Natural killer cell (primary cell): ENCODE measurements at regions not wholly inside any gene's neighbourhood (a gene's known extent, or its start where the extent isn't known, plus 50 kb on each side); places are given as distances from the start of the nearest gene placed in this dataset.
A peak's percentile ranks its signal among the peaks of the same experiment; 100 is the strongest.
"Not testable (repeated sequence)": the region's sequence is repeated elsewhere in the genome, so short reads cannot be mapped to it uniquely, and the experiment has no call there.

Experiments used
- ATAC-seq, 3 donors: fragments of 150-1000 bp in 2 of 3; fragments of 200-7000 bp in 1 of 3; cut with Tn5 transposase; 1 replicate in 1 of 3; 2 replicates in 2 of 3; pipeline ENCODE4 v1.10.0; 2021; ENCODE audit warnings: mild to moderate bottlenecking in 2 of 3, moderate library complexity in 2 of 3
- DNase-seq, 2 donors: peaks; one replicate each; pipeline versions ENCODE4 v3.0.0 to v3.0.0-alpha.2; 2013 to 2021; ENCODE audit warnings: mixed read lengths in 1 of 2
- H3K27ac ChIP-seq: one replicate; pipeline ENCODE4 v1.5.1; 2013; ENCODE audit warnings: mild to moderate bottlenecking, low read length
- H3K27me3 ChIP-seq: one replicate; pipeline ENCODE4 v1.6.1; 2013; ENCODE audit warnings: low read length; ENCODE audit not compliant: control insufficient read depth, insufficient read depth
- H3K36me3 ChIP-seq: one replicate; pipeline ENCODE4 v1.6.1; 2013; ENCODE audit warnings: low read length; ENCODE audit not compliant: control insufficient read depth, insufficient read depth
- H3K4me1 ChIP-seq: one replicate; pipeline ENCODE4 v1.6.1; 2013; ENCODE audit warnings: low read length; ENCODE audit not compliant: control insufficient read depth, insufficient read depth
- H3K4me3 ChIP-seq: one replicate; pipeline ENCODE4 v1.5.1; 2013; ENCODE audit warnings: low read length
- H3K9me3 ChIP-seq: one replicate; pipeline ENCODE4 v1.6.1; 2013; ENCODE audit warnings: low read length; ENCODE audit not compliant: control insufficient read depth, insufficient read depth
- H3K27ac Mint-ChIP-seq, 2 donors: one replicate each; pipeline ENCODE4 v1.8.0; 2022; ENCODE audit warnings: mild to moderate bottlenecking in 2 of 2, mixed read lengths in 2 of 2, moderate library complexity in 1 of 2
- H3K27me3 Mint-ChIP-seq, 2 donors: one replicate each; pipeline ENCODE4 v1.8.0; 2022; ENCODE audit warnings: low read depth in 2 of 2, mixed read lengths in 2 of 2
- H3K36me3 Mint-ChIP-seq: one replicate; pipeline ENCODE4 v1.8.0; 2022; ENCODE audit warnings: mixed read lengths
- H3K4me1 Mint-ChIP-seq, 2 donors: one replicate each; pipeline ENCODE4 v1.8.0; 2022; ENCODE audit warnings: mixed read lengths in 2 of 2
- H3K4me3 Mint-ChIP-seq: one replicate; pipeline ENCODE4 v1.8.0; 2022; ENCODE audit warnings: mild to moderate bottlenecking, moderate library complexity, mixed read lengths
- H3K9me3 Mint-ChIP-seq, 2 donors: one replicate each; pipeline ENCODE4 v1.8.0; 2022; ENCODE audit warnings: mixed read lengths in 2 of 2
- WGBS: methylation state at CpG from one replicate; pipeline ENCODE4 v1.1.7; 2013; ENCODE audit warnings: missing lambda C conversion rate; ENCODE audit not compliant: insufficient coverage; 5-methylcytosine and 5-hydroxymethylcytosine counted together
- intact Hi-C: fragments of 100-400 bp; cut with micrococcal nuclease; formaldehyde crosslinking; loops from one replicate; pipeline ENCODE4 v1.14.2; 2022
- TF ChIP-seq, protein P1 (sequence below): fragments of 200-600 bp; IDR thresholded peaks from one replicate; pipeline ENCODE4 v1.8.0; 2022; ENCODE audit warnings: antibody characterized with exemption

DNA sequence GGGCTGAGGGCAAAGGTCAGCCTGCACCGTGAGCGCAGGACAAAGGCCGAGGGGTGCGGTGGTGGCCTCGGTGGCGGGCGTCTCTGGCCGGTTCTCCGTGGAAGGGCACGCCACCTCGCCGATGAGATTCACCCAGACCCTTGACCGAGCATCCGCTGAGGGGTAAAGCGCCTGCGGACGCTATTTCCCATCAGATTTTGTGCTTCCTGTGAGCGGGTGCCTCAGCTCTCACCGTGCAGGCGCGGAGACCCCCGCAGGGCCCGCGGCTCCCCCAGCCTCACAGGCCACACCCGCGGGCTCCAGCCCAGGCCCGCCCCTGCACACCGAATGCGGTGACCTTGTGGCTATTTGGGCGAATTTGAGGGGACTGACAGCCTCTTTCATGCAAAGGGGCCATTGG lies 348.0 kb downstream of the TEX29 start:
- DNase-seq, result no peak
- no peak overlapping the region for H3K27ac ChIP-seq
- intact Hi-C loops, result no loop called here
- ATAC-seq, result no peak
- no peak overlapping the region for H3K4me3 ChIP-seq
- no peaks in the 10 kb centered on the region for H3K9me3 ChIP-seq
- 94% methylated on average over 30 of the region's 30 CpGs for WGBS
- no peaks in the 10 kb centered on the region for H3K36me3 ChIP-seq
- no peaks in the 10 kb centered on the region for H3K9me3 Mint-ChIP-seq
- H3K4me3 Mint-ChIP-seq, result no peak overlapping the region
- H3K27me3 Mint-ChIP-seq, result no peaks in the 10 kb centered on the region
- no peaks in the 10 kb centered on the region for H3K27me3 ChIP-seq
- H3K27ac Mint-ChIP-seq, result no peak overlapping the region
- H3K36me3 Mint-ChIP-seq, result no peaks in the 10 kb centered on the region
- no peaks in the 10 kb centered on the region for H3K4me1 ChIP-seq
- TF ChIP-seq, protein P1, sequence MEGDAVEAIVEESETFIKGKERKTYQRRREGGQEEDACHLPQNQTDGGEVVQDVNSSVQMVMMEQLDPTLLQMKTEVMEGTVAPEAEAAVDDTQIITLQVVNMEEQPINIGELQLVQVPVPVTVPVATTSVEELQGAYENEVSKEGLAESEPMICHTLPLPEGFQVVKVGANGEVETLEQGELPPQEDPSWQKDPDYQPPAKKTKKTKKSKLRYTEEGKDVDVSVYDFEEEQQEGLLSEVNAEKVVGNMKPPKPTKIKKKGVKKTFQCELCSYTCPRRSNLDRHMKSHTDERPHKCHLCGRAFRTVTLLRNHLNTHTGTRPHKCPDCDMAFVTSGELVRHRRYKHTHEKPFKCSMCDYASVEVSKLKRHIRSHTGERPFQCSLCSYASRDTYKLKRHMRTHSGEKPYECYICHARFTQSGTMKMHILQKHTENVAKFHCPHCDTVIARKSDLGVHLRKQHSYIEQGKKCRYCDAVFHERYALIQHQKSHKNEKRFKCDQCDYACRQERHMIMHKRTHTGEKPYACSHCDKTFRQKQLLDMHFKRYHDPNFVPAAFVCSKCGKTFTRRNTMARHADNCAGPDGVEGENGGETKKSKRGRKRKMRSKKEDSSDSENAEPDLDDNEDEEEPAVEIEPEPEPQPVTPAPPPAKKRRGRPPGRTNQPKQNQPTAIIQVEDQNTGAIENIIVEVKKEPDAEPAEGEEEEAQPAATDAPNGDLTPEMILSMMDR, result no peak
- no peaks in the 10 kb centered on the region for H3K4me1 Mint-ChIP-seq

DNA sequence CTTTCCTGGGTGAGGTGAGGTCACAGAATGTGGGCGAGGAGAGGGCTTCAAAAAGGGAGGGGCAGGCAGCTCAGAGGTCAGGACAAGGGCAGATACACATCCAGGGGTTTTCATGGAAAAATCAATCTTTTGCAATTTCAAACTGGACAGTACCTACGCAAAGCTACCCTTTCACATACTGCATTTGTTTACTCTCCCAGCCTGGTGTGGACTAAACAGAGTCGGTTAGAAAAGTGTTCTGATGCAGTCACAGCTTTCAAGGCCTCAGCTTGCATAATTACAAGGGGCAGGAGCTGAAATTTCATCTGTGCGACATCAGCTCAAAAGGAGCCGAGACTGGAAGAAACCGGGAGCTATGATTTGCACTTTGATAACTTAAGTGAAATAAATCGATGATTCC lies 351.8 kb downstream of the TEX29 start:
- H3K27ac Mint-ChIP-seq, H3K27me3 Mint-ChIP-seq, DNase-seq, H3K9me3 ChIP-seq, H3K36me3 ChIP-seq, H3K4me3 Mint-ChIP-seq, H3K27me3 ChIP-seq, H3K4me1 Mint-ChIP-seq, intact Hi-C loops, H3K4me3 ChIP-seq, H3K27ac ChIP-seq, H3K9me3 Mint-ChIP-seq, H3K4me1 ChIP-seq, H3K36me3 Mint-ChIP-seq, ATAC-seq: not testable (repeated sequence)
- WGBS, result 100% methylated on average over 1 of the region's 7 CpGs

DNA sequence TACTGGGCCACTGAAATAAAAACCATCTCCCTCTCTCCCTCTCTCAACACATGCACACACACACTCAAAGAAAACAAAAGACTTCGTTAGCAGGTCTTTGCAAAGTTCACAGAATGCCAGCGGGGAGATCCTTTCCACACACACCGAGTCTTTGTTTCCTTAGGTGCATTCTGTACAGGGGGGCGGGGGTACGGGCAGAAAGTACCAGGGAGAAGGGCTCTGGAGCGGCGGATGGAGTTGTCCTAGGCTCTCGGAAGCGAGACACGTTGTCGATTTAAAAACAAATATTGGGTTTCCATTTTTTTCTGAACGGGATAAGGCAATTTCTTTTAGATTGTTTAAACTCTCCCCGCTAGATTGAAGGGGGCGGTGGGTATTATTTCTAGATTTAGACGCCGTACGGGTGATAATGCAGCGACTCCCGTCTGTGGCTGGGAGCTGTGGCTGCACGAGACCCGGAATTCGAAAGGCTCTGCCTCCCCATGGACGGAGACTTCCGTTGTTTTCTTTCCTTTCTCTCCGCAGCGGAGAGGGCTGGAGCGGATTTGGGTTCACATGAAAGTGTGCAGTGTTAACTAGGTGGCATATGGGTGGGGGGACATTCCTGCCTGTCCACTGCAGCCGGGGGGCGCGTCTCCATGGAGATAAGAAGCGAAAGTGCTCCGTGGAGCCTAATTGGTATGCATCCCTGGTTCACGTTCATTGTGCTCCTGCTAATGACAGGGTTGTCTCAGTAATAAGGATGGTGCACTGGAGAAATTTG lies 357.9 kb downstream of the TEX29 start:
- H3K27me3 ChIP-seq, H3K9me3 ChIP-seq, H3K9me3 Mint-ChIP-seq, H3K36me3 Mint-ChIP-seq, H3K36me3 ChIP-seq, H3K4me3 Mint-ChIP-seq, DNase-seq, H3K27me3 Mint-ChIP-seq, H3K4me1 Mint-ChIP-seq, H3K4me3 ChIP-seq, intact Hi-C loops, H3K27ac ChIP-seq, H3K4me1 ChIP-seq, H3K27ac Mint-ChIP-seq: not testable (repeated sequence)
- no CpG with 5 or more reads among the region's 33 CpGs for WGBS
- peak in 1 of 3 donors; percentile 12 for ATAC-seq

DNA sequence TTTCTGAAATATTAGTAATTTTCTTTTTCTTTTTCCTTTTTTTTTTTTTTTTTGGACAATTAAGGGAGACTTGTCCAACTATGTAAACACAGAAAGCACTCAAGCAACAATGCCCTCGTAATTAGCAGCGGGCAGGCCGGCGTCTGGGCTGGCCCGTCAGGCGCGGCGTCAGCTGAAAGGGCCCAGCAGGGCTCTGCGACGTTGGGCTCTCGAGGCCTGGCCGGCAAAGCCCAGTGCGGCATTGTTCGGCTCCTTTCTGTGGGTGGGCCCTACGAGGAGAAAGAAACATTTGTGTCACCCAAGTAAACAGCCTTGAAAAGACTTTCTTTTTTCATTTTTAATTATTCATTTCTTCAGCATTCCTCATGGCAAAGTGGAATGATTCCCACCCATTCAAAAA lies 359.2 kb downstream of the TEX29 start:
- WGBS, result no CpG with 5 or more reads among the region's 15 CpGs
- H3K9me3 Mint-ChIP-seq, DNase-seq, H3K27me3 ChIP-seq, H3K4me1 Mint-ChIP-seq, ATAC-seq, H3K4me1 ChIP-seq, H3K9me3 ChIP-seq, H3K36me3 Mint-ChIP-seq, intact Hi-C loops, H3K4me3 Mint-ChIP-seq, H3K27ac Mint-ChIP-seq, H3K4me3 ChIP-seq, H3K36me3 ChIP-seq, H3K27me3 Mint-ChIP-seq, H3K27ac ChIP-seq: not testable (repeated sequence)

DNA sequence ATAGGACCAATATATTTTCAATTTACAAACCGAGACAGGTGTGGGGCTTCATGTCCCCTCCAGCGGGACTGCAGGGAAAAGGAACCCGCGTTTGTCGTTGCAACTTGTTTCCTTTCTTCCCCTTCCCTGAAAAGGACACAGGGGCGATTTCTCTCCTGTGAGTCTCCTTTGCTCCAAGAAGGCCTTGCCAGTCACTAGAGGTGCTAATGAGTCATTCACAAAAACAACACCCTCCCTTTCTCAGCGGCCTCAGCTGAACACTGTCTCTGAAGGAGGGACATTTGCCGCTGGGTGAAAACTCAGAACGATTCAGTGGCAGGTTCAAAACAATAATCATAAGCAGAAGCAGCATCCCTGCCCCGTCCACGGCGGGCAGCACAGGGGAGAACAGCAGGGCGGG lies 359.7 kb downstream of the TEX29 start:
- H3K9me3 ChIP-seq, H3K27ac ChIP-seq, H3K27me3 ChIP-seq, H3K9me3 Mint-ChIP-seq, H3K4me1 Mint-ChIP-seq, H3K36me3 ChIP-seq, H3K36me3 Mint-ChIP-seq, DNase-seq, H3K27ac Mint-ChIP-seq, intact Hi-C loops, H3K4me3 ChIP-seq, H3K27me3 Mint-ChIP-seq, H3K4me1 ChIP-seq, H3K4me3 Mint-ChIP-seq, ATAC-seq: not testable (repeated sequence)
- no CpG with 5 or more reads among the region's 13 CpGs for WGBS

DNA sequence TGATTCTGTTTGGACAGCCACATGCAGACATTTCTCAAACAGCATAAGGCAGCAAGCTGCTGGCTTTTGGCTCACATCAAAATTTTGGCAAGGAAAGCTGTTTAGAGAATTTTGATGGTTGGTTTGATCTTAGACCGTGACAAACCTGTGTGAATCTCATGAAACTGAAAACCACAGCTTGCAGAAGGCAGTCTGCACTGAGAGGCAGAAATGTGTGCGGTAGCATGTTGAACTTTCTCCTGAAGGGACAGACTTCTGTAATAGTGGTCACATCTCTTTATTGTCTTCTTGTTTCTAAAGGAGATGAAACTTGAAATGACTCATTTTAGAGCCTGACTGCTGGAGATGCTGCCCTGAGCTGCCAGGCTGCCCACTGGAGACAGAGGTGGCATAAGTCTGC lies 371.6 kb downstream of the TEX29 start:
- not testable (repeated sequence) for H3K27me3 Mint-ChIP-seq

DNA sequence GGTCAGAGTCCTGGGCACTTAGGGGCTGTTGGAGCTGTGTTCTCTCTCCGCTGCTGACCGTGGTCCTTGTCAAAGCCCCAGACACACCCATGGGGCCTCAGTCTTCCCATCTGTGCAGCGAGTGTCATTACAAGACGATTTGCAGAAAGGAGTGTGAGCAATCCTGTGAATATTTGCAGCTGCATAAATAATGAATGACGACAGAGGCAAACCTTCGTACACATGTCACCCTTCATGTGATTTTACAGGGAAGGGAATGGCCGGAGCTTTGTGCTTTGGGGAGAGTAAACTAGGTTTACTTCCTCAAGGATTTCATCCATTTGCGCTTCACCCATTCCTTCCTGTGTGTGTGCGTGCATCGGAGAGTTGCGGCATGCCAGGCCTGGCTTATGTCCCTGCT lies 370.8 kb upstream of the SOX1 start:
- H3K9me3 ChIP-seq, H3K36me3 Mint-ChIP-seq, H3K4me3 Mint-ChIP-seq, H3K9me3 Mint-ChIP-seq, intact Hi-C loops, H3K27me3 ChIP-seq, H3K27ac Mint-ChIP-seq, H3K36me3 ChIP-seq, ATAC-seq, H3K4me1 ChIP-seq, H3K4me3 ChIP-seq, H3K27me3 Mint-ChIP-seq, H3K4me1 Mint-ChIP-seq, H3K27ac ChIP-seq, DNase-seq: not testable (repeated sequence)
- WGBS, result no CpG with 5 or more reads among the region's 11 CpGs

More for the DNA sequence above, 371.6 kb downstream of the TEX29 start:
- H3K27me3 ChIP-seq, intact Hi-C loops, H3K36me3 Mint-ChIP-seq, H3K4me1 ChIP-seq, H3K4me3 ChIP-seq, ATAC-seq, H3K9me3 ChIP-seq, H3K27ac ChIP-seq, H3K9me3 Mint-ChIP-seq, H3K4me3 Mint-ChIP-seq, DNase-seq, H3K4me1 Mint-ChIP-seq, H3K36me3 ChIP-seq, H3K27ac Mint-ChIP-seq: not testable (repeated sequence)
- WGBS, result no CpG with 5 or more reads among the region's 2 CpGs
